ENCODE measurements at regions not wholly inside any gene's neighbourhood (a gene's known extent, or its start where the extent isn't known, plus 50 kb on each side); places are given as distances from the start of the nearest gene placed in this dataset.

GRCh38 chr5:35345222-35345621 is 114.9 kb upstream of the PRLR start:
- TF ChIP-seq CTCF (IDR thresholded peaks at IDR 0.05; ENCODE audit: low read depth, low read length, missing control alignments), result peak; percentile 24
- no peak for DNase-seq (ENCODE audit: low read depth)
- no peak overlapping the region for H3K4me3 ChIP-seq (ENCODE audit: low read depth, low read length)

- no peak overlapping the region for H3K4me3 ChIP-seq (ENCODE audit: low read depth, low read length)
- no peak for TF ChIP-seq CTCF (IDR thresholded peaks at IDR 0.05; ENCODE audit: low read depth, low read length, missing control alignments)
- no peak for DNase-seq (ENCODE audit: low read depth)
Measured at GRCh38 chr5:35342664-35343063, 112.4 kb upstream of the PRLR start.

GRCh38 chr5:35341189-35341588 is 110.9 kb upstream of the PRLR start:
- no peak overlapping the region for H3K4me3 ChIP-seq (ENCODE audit: low read depth, low read length)
- DNase-seq (ENCODE audit: low read depth), result no peak
- no peak for TF ChIP-seq CTCF (IDR thresholded peaks at IDR 0.05; ENCODE audit: low read depth, low read length, missing control alignments)

GRCh38 chr5:35339616-35340100 is 109.4 kb upstream of the PRLR start:
- no peak for TF ChIP-seq CTCF (IDR thresholded peaks at IDR 0.05; ENCODE audit: low read depth, low read length, missing control alignments)
- no peak for DNase-seq (ENCODE audit: low read depth)
- no peak overlapping the region for H3K4me3 ChIP-seq (ENCODE audit: low read depth, low read length)

GRCh38 chr5:35339006-35339405 is 108.7 kb upstream of the PRLR start:
- no peak for DNase-seq (ENCODE audit: low read depth)
- no peak overlapping the region for H3K4me3 ChIP-seq (ENCODE audit: low read depth, low read length)
- no peak for TF ChIP-seq CTCF (IDR thresholded peaks at IDR 0.05; ENCODE audit: low read depth, low read length, missing control alignments)

- DNase-seq (ENCODE audit: low read depth), result no peak
- H3K4me3 ChIP-seq (ENCODE audit: low read depth, low read length), result no peak overlapping the region
- TF ChIP-seq CTCF (IDR thresholded peaks at IDR 0.05; ENCODE audit: low read depth, low read length, missing control alignments), result no peak
Measured at GRCh38 chr5:35338157-35338453, 107.8 kb upstream of the PRLR start.

- no peak for TF ChIP-seq CTCF (IDR thresholded peaks at IDR 0.05; ENCODE audit: low read depth, low read length, missing control alignments)
- DNase-seq (ENCODE audit: low read depth), result no peak
- H3K4me3 ChIP-seq (ENCODE audit: low read depth, low read length), result no peak overlapping the region
Measured at GRCh38 chr5:35337340-35338156, 107.3 kb upstream of the PRLR start.

Data from GM12864 (cell line).